ENCODE measurements at regions not wholly inside any gene's neighbourhood (a gene's known extent, or its start where the extent isn't known, plus 50 kb on each side); places are given as distances from the start of the nearest gene placed in this dataset.
"Not testable (repeated sequence)": the region's sequence is repeated elsewhere in the genome, so short reads cannot be mapped to it uniquely, and the experiment has no call there.

DNA sequence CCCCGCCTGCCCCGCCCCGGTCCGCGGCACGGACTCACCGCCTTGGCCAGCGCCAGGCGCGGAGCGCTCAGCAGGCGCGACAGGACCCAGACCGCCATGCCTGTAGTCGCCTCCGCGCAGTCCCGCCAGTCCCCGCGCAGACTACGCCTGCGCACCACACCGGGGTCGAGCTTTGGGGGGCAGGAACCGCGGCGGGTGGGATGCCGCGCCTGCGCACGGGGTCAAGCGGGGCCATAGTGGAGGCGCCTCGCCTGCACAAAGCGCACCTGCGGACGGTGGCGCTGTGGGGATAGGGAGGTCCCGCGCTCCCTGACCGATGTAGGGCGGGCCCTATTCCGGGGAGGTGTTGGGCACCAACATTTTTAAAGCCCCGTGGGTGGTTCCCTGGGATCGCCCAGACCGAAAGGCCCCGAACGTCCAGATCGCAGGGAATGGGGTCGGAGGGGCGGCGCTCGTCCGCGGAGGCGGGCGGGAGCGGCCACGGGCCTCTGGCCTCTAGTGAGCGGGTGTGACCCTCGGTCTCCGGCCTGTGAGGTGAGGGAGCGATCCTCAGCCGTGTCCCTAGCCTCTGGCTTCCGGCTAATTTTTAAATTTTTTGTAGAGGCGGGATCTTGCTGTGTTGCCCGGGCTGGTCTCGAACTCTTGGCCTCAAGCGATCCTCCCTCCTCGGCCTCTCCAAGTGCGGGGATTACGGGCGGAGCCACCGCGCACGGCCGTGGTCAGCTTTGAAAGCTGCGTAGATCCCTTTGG is 70.8 kb upstream of the LPCAT1 start:
- DNase-seq (ENCODE audit: low read depth in 2 of 2): peak; percentile 31 to 57

GRCh38 chr5:1593903-1594356 is 70.2 kb upstream of the LPCAT1 start:
- DNase-seq (ENCODE audit: low read depth in 2 of 2): no peak

DNA sequence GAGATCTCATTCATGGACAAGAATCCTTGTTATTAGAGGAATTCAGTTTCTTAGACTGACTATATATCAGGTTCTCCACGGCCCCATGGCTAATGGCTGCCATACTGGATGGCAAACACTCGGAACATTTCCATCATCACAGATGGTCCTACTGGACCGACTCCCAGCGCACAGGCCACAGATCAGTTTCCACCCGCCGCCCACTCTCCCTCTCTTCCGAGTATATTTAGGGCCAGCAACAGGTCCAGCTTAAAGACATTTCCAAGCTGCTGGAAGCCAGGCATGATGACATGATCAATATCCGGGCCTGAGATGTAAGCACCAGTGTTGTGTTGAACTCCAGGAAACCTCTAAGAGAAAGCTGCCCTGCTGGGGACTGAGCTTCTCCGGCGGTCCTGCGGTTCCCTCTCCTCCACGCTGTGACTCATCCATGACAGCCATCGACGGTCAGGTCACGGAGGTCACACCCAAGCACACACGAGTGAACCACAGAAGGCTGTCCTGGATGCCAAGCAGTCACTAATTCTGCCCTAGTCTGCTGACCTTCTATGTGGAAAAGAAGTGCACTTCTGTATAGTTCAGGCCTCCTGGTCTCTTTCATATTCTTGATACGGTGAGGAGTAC is 64.4 kb upstream of the LPCAT1 start:
- not testable (repeated sequence) for DNase-seq (ENCODE audit: low read depth in 2 of 2)

- not testable (repeated sequence) for DNase-seq (ENCODE audit: low read depth in 2 of 2)
Measured at GRCh38 chr5:1583081-1583875, 59.5 kb upstream of the LPCAT1 start.

DNA sequence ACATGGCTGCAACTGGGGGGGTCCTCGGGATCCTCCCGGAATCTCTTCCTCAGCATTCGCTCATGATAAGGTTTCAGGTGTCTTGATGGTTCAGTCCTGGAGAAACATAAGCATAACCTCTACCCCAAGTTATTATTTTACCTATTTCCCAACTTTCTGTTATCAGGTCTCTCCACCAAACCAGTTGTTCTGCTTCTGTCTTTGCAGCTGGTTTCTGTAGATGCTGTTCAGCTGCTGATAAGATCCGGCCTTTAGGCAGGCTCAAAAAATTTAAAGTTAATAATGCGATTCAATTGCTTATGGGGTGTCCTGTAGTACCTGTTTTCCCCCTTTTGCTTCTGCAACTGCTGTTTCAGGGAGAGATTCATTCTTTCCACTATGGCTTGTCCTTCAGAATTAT is 55.6 kb upstream of the LPCAT1 start:
- not testable (repeated sequence) for DNase-seq (ENCODE audit: low read depth in 2 of 2)

DNA sequence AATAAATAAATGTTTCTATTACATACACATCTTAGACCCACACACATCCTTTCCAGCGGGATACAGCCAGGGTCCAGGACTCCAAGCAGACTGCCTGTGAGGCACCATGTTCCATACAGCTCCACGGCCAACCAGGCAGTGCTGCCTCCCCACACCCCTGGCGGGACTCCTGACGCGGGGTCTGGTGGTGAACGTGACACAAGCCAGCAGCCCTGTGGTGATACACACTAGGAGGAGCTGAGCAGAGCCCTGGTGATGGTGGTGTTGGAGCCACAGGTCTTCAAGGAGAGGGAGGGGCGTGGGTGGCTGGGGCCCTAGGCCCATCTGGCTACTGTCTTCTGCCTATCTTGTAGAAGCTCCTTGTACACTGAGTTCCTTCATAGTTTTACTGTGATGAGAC is 53.1 kb upstream of the LPCAT1 start:
- not testable (repeated sequence) for DNase-seq (ENCODE audit: low read depth in 2 of 2)

GRCh38 chr5:1575991-1576714 is 52.4 kb upstream of the LPCAT1 start:
- DNase-seq (ENCODE audit: low read depth in 2 of 2): not testable (repeated sequence)

DNA sequence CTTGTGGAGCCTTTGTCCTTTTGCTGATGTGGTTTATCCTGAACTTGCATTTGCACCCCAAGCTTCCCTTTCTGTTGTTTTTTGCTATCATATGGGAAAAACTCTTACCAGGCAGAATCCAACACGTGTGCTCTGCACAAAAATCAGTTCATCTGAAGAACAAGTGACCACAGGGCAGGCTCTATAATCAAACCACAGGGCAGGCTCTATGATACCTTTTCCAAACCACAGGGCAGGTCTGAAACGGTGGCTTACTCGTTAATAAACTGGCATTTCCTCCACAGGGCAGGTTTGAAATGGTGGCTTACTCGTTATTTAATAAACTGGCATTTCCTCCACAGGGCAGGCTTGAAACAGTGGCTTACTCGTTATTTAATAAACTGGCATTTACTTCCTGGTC is 51.7 kb upstream of the LPCAT1 start:
- DNase-seq (ENCODE audit: low read depth in 2 of 2): not testable (repeated sequence)

GRCh38 chr5:1574023-1574318 is 50.2 kb upstream of the LPCAT1 start:
- not testable (repeated sequence) for DNase-seq (ENCODE audit: low read depth in 2 of 2)

DNA sequence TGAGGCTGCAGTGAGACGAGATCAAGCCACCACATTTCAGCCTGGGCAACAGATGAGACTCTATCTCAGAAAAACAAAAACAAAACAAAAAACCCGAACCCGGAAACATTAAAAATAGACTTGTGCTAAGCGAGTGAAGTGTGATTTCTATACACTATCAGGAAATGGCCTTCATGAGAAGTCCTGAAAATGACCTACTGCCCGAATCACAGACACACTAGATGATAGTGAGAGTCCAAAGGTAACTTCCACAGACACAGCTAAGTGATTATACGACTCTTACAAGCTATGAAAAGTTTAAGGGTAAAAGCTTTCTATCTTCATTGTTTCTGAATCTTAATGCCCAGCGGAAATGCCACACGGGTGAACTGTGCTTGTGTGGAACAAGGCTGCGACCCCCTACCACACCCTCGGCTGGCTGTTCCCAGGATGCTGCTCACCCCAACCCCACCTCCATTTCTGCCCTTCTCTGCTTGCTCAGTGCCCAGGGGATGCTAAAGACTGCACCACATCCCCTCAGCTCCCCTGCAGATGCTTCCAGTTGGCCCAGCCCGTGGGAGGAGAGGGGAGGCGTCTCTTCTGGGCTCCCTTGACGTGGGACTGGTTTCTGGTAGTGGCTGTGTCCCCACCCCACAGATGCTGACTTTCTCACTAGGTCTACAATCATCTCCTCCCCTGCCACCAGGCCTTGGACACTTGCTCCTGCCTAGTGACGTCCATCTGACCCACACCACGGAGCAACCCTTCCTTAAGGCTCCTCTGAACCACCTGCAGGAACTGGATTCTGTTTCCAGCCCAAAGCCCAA is 49.7 kb upstream of the LPCAT1 start:
- not testable (repeated sequence) for DNase-seq (ENCODE audit: low read depth in 2 of 2)

All from activated CD4-positive, alpha-beta T cell treated with anti-CD3 and anti-CD28 coated beads for 24 hours (primary cell).